Activated naive CD4-positive, alpha-beta T cell treated with anti-CD3 and anti-CD28 coated beads for 36 hours (primary cell): ENCODE measurements at regions not wholly inside any gene's neighbourhood (a gene's known extent, or its start where the extent isn't known, plus 50 kb on each side); places are given as distances from the start of the nearest gene placed in this dataset.

Experiments
- CTCF ChIA-PET: fragments of 350-600 bp; sonication (Branson Sonifier 250); formaldehyde crosslinking; loops from one replicate; lab custom pipeline; 2021; ENCODE audit warnings: antibody characterized with exemption; lab: Charles Lee
- DNase-seq: peaks from one replicate; pipeline ENCODE4 v3.0.0-alpha.2; 2020
- H3K27ac Mint-ChIP-seq: one replicate; pipeline ENCODE4 v1.8.0; 2021; ENCODE audit warnings: mild to moderate bottlenecking, mixed read lengths
- H3K27me3 Mint-ChIP-seq: one replicate; pipeline ENCODE4 v1.8.0; 2021; ENCODE audit warnings: low read depth, mixed read lengths
- H3K36me3 Mint-ChIP-seq: one replicate; pipeline ENCODE4 v1.8.0; 2021; ENCODE audit warnings: low read depth, mixed read lengths
- H3K4me1 Mint-ChIP-seq: one replicate; pipeline ENCODE4 v1.8.0; 2021; ENCODE audit warnings: low read depth, mixed read lengths
- H3K4me3 Mint-ChIP-seq: one replicate; pipeline ENCODE4 v1.8.0; 2021; ENCODE audit warnings: mild to moderate bottlenecking, moderate library complexity, mixed read lengths
- H3K9me3 Mint-ChIP-seq: one replicate; pipeline ENCODE4 v1.8.0; 2021; ENCODE audit warnings: mixed read lengths
- intact Hi-C: fragments of 100-400 bp; cut with micrococcal nuclease; formaldehyde crosslinking; loops from one replicate; pipeline ENCODE4 v1.15.1; 2023

DNA sequence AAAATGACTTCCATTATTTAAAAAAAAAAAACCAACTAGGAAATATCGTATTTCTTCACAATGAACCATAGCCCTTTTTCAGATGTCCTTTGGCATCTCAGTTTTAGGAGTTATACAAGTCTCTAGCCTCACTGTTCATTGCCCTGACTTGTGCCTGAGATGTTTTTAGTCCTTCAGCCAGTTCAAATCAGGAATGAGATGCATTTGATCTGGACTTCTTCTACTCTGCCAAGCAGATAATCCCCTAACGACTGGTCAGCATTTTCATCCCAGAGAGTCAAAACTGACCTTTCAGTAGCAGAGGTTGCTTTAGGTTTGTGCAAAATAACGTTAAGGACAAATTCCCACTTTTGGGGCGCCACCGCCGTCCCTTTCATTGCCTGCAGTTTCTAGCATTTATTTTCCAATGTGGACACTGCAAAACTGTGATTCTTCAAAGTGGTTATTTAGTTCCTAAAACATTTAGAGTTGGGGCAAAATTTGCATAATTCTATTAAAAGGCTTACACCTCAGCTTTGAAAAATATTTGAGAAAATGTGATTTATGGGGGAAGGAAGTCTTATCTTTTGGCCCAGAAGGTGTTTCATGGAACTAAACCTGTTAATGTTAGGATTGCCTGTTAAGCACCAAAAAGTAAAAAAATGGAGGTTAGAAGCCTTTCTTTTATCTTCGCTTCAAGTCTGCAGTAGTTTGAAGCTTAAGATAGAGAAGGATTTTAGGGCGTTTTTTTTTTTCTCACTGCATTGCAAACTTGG is 152.0 kb upstream of the SGK1 start:
- Mint-ChIP-seq H3K4me1 (peaks cover 2% of the 10 kb centered on the region), H3K4me3 (no peak overlapping the region), H3K36me3 (no peaks in the 10 kb centered on the region), H3K9me3 (no peaks in the 10 kb centered on the region), H3K27ac (no peak overlapping the region), H3K27me3 (no peaks in the 10 kb centered on the region)
- intact Hi-C loops = no loop called here
- CTCF ChIA-PET = interaction anchor here (0.5 kb wide), 1 partner anchor 189 kb away, joined by 3 read pairs; no protein-coding TSS in a partner anchor
- no peak for DNase-seq

DNA sequence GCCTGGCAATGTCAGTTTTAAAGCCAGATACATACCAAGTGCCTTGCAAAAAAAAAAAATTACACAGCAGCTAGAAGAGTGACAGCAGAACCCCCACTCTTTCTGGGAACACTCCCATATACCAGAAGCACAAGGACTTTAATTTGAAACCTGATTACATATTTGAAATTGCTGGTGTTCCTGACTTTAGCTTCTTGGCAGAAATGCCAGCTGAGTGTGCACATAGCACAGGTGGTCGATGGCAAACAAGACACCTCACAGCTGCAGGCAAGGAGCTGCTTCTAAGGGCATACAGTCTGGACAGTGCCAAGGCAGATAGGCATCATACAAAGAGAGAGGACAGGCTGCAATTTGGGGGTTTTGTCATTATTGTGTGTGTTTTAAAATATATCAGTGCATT is 150.7 kb upstream of the SGK1 start:
- H3K9me3 Mint-ChIP-seq = no peaks in the 10 kb centered on the region
- no peak overlapping the region for H3K27ac Mint-ChIP-seq
- no peaks in the 10 kb centered on the region for H3K27me3 Mint-ChIP-seq
- no peaks in the 10 kb centered on the region for H3K36me3 Mint-ChIP-seq
- DNase-seq = no peak
- H3K4me1 Mint-ChIP-seq = peaks cover 10% of the 10 kb centered on the region
- no peak overlapping the region for H3K4me3 Mint-ChIP-seq
- CTCF ChIA-PET = interaction anchor here (1.0 kb wide), 1 partner anchor 265 kb away, joined by 3 read pairs; no protein-coding TSS in a partner anchor
- intact Hi-C loops = no loop called here

DNA sequence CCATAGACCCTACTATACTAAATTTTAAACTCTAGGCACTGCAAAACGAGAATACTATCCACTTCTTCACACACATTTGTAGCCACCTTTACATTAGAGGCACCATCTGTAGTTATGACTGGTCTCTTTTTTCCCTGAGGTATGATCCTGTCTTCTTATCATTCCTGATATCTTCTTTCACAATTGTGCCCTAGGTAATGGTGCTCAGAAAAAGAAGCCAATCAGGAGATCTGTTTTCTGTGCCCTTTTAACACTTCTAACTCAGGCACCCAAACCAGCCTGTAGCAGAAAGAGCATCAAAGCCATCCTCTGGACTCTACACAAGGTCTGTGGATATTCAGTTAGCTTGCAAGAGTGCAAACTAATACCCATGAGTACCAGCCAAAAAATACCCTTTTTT is 149.7 kb upstream of the SGK1 start:
- no peak overlapping the region for H3K4me3 Mint-ChIP-seq

DNA sequence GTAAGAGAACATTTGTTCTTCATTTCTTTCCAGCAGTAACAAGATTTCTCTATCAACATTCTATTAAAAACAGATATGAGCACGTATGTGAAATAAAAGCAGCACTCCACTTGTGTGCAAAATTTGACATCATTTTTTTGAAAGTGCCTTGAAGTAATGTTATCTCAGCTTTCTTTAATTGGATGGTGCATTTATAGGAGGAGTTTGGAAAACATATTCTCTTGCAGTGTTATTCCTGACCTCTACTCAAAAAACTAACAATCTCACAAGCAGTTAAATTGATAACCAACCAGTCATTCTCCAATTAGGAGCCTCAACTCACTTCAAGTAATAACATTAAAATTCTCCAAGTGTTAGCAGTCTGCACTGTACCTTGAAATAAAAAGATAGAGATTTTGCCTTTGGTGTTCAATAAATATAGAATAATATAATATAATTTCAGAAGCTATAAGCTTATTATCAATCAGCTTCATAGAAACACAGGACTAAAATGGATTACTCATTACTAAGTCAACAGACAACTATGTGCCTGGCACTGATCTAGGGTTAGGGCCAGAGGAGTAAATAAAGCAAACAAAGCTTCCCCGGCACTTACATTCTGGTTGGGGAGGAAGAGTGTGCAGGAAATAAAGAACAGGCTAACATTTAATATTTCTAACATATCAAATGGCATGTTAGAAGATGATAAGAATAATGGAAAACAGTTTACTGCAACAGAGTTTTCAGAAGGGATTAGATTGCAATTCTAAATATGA is 149.0 kb upstream of the SGK1 start:
- intact Hi-C loops = no loop called here
- Mint-ChIP-seq H3K9me3 (no peaks in the 10 kb centered on the region), H3K27me3 (no peaks in the 10 kb centered on the region), H3K4me3 (no peak overlapping the region), H3K27ac (no peak overlapping the region), H3K36me3 (no peaks in the 10 kb centered on the region), H3K4me1 (peaks cover 10% of the 10 kb centered on the region)
- no peak for DNase-seq
- CTCF ChIA-PET = interaction anchor here (0.7 kb wide), 1 partner anchor 17 kb away, joined by 3 read pairs; no protein-coding TSS in a partner anchor

More for the DNA sequence above, 149.7 kb upstream of the SGK1 start:
- H3K4me1 Mint-ChIP-seq = peaks cover 10% of the 10 kb centered on the region
- no peaks in the 10 kb centered on the region for H3K27me3 Mint-ChIP-seq
- H3K36me3 Mint-ChIP-seq = no peaks in the 10 kb centered on the region
- no peak for DNase-seq
- no peaks in the 10 kb centered on the region for H3K9me3 Mint-ChIP-seq
- CTCF ChIA-PET = interaction anchor here (0.6 kb wide), 1 partner anchor 322 kb away, joined by 3 read pairs; no protein-coding TSS in a partner anchor
- intact Hi-C loops = no loop called here
- H3K27ac Mint-ChIP-seq = no peak overlapping the region

DNA sequence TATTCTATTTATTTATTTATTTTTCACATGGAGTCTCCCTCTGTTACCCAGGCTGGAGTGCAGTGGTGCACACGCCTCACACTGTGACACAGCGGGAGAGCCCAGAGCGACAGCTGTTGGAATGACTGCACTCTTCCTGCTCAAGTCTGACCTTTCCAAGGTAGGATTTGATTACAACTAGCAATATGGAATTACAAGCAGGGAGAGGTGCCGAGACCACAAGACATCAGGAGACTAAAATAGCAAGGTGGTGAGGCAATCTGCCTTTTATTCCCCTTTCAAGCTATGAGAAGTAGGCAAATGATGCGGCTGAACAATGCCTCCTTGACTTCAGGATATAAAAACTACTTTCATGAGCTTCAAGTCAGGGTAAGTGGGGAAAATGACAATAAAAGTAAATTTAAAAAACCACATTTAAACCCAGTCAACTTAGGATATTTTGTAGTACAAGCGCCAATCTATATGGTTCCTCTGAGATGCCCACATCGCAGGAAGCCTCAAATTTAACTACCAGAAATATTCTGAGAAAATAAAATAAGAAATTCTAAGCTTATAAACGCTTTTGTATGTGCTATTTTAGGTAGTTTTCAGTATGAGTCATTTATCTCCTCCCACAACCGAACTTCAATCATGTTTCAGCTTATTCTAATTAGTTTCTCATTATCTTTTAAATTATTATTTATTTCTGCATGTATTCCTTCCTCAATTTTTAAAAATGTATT is 146.9 kb upstream of the SGK1 start:
- DNase-seq = no peak
- intact Hi-C loops = no loop called here
- Mint-ChIP-seq H3K4me3 (no peak overlapping the region), H3K27me3 (no peaks in the 10 kb centered on the region), H3K9me3 (no peaks in the 10 kb centered on the region), H3K27ac (no peak overlapping the region), H3K36me3 (no peaks in the 10 kb centered on the region), H3K4me1 (peaks cover 10% of the 10 kb centered on the region)
- CTCF ChIA-PET = interaction anchor here (0.6 kb wide), 2 partner anchors 27 to 99 kb away, joined by 3 to 4 read pairs; no protein-coding TSS in a partner anchor

DNA sequence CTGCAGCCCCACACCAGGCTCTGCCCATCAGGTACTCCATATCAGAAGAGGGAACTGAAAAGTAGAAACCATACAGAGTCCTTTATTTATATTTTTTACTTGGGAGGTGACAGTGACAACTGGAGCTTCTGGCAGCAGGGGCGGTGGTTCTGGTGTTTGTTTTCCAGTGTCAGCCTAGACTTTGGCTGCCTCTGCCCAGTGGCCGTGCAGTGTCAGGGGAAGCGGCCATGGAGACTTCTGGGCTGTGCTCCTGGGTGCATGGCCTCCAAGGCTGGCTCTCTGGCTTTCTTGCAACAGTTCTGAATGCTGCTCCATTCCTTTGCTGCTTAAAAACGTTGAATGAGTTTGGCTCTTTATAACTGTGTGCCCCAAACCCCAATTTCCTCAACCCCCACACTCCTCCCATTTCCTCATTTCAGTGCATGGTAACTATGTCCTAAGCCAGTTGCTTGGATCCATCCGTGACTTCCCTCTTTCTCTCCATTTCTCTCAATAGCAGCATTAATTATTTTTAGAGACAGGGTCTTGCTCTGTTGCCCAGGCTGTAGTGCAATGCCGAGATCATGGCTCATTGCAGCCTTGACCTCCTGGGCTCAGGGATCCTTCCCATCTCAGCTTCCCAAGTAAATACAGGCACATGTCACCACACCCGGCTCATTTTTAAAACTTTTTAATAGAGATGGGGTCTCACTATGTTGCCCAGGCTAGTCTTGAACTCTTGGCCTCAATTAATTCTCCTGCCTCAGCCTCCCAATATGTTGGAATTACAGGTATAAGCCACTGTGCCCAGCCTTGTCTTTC is 141.1 kb upstream of the SGK1 start:
- Mint-ChIP-seq H3K4me3 (no peak overlapping the region), H3K36me3 (no peaks in the 10 kb centered on the region), H3K4me1 (peaks cover 3% of the 10 kb centered on the region), H3K27ac (no peak overlapping the region), H3K27me3 (no peaks in the 10 kb centered on the region), H3K9me3 (no peaks in the 10 kb centered on the region)
- intact Hi-C loops = no loop called here
- CTCF ChIA-PET = no interaction called here
- DNase-seq = no peak

DNA sequence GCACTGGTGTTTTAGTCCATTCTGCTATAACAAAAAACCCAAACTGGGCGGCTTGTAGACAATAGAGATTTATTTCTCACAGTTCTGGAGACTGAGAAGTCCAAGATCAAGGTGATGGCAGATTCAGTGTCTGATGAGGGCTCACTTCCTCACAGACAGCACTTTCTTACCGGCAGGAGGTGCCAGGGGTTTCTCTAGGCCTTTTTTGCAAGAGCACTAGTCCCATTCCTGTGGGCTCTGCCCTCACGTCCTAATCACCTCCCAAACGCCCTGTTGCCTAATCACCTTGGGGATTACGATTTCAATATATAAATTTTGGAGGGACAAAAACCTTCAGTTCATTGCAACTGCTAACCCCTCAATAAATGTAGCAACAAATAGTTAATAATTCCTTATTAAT is 140.0 kb upstream of the SGK1 start:
- no peak overlapping the region for H3K4me3 Mint-ChIP-seq
- intact Hi-C loops = no loop called here
- no peak overlapping the region for H3K27ac Mint-ChIP-seq
- H3K36me3 Mint-ChIP-seq = no peaks in the 10 kb centered on the region
- peaks cover 2% of the 10 kb centered on the region for H3K4me1 Mint-ChIP-seq
- CTCF ChIA-PET = no interaction called here
- H3K9me3 Mint-ChIP-seq = no peaks in the 10 kb centered on the region
- H3K27me3 Mint-ChIP-seq = no peaks in the 10 kb centered on the region
- no peak for DNase-seq

DNA sequence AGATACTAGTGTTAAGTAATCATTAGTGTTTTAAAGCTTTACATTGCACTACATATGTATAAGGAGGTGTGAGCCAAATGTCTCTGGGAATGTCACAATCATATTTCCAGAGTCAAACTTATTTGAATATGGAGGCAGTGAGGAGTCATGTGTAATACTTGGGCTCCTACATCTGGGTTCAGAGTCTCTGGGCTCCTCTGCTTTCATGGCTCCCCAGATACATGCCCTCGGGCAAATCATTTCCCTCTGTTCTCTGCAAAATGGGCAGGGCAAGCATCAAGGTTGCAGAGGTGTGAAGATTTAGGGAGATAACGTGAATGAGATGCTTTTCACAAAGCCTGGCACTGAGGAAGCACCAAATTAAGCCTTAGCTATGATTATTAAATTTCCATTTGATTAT is 138.3 kb upstream of the SGK1 start:
- CTCF ChIA-PET = interaction anchor here (1.7 kb wide), 1 partner anchor 184 kb away, joined by 4 read pairs; no protein-coding TSS in a partner anchor
- no peaks in the 10 kb centered on the region for H3K36me3 Mint-ChIP-seq
- peaks cover 6% of the 10 kb centered on the region for H3K4me1 Mint-ChIP-seq
- DNase-seq = no peak
- H3K27me3 Mint-ChIP-seq = no peaks in the 10 kb centered on the region
- intact Hi-C loops = no loop called here
- H3K4me3 Mint-ChIP-seq = no peak overlapping the region
- H3K27ac Mint-ChIP-seq = no peak overlapping the region
- no peaks in the 10 kb centered on the region for H3K9me3 Mint-ChIP-seq

DNA sequence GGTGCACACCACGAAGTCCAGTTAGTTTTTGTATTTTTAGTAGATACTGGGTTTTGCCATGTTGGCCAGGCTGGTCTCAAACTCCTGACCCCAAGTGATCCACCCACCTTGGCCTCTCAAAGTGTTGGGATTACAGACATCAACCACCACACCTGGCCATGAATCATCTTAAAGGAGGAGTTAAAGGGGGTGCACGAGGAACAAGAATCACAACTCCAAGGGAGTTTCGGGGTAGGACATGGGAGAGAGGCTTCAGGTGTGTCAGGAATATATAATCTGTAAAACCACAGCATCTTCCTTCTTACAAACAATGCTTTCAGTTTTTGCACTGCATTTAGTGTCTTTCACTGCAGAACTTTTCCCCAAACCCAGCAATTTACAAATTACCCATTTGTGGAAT is 137.4 kb upstream of the SGK1 start:
- Mint-ChIP-seq H3K9me3 (no peaks in the 10 kb centered on the region), H3K36me3 (no peaks in the 10 kb centered on the region), H3K27me3 (no peaks in the 10 kb centered on the region), H3K4me3 (no peak overlapping the region), H3K27ac (no peak overlapping the region), H3K4me1 (peaks cover 6% of the 10 kb centered on the region)
- intact Hi-C loops = no loop called here
- no peak for DNase-seq
- CTCF ChIA-PET = interaction anchor here (0.6 to 1.7 kb wide), 2 partner anchors 185 to 676 kb away, joined by 3 to 4 read pairs; no protein-coding TSS in a partner anchor

DNA sequence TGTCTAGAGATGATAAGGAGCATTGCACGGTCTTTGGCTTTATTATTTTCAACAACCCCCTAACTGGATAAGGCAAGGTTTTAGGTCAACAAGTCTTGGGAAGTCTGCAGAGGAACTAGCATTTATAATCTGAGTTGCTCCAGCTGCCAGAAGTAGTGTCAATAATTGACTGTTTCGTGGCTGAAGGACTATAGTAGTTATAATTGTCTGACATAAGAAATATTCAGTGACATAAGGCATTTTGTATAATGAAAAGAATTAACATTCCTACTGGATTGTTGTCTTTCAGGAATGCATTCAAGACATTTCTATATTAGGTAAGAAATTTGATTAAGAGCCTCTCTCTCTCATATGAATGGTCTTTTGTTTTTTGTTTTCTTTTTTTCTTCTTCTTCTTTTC is 136.9 kb upstream of the SGK1 start:
- intact Hi-C loops = no loop called here
- Mint-ChIP-seq H3K4me1 (peaks cover 6% of the 10 kb centered on the region), H3K9me3 (no peaks in the 10 kb centered on the region), H3K36me3 (no peaks in the 10 kb centered on the region), H3K27me3 (no peaks in the 10 kb centered on the region), H3K4me3 (no peak overlapping the region), H3K27ac (no peak overlapping the region)
- DNase-seq = no peak
- CTCF ChIA-PET = interaction anchor here (0.6 kb wide), 1 partner anchor 677 kb away, joined by 3 read pairs; no protein-coding TSS in a partner anchor

DNA sequence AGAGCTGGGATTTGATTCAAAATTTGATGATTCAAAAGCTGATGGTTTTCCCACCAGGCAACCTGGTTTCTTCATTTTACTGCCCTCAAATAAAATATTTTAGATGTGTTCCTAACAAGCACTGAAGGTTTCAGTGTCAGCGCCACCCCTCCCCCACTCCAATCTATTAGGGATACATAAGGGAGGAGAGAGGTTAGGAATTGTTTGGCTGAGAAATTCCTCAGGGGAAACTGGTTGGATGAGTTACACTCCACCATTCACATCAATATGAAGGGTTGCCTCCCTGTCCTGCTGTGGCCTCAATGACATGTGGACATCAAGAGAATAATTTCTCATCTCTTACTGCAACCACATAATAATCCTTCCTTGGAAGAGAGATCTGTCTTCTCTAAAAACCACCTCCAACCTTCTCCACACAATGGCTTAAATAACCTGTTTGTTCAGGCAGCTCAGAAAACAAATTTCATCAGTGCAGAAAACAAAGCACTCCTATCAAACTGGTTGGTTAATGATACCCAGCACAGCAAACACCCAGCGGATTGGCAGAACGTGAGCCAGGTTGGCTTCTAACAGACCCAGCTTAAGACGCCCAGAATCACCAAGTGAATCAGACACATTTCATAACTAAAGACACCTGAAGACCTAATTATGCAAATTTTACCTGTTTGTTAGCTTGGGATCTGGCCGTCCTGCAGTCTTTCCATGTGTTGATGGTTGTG is 136.0 kb upstream of the SGK1 start:
- CTCF ChIA-PET = interaction anchor here (0.8 kb wide), 1 partner anchor 9 kb away, joined by 3 read pairs; no protein-coding TSS in a partner anchor
- Mint-ChIP-seq H3K27me3 (no peaks in the 10 kb centered on the region), H3K36me3 (no peaks in the 10 kb centered on the region), H3K9me3 (no peaks in the 10 kb centered on the region), H3K4me3 (no peak overlapping the region), H3K27ac (no peak overlapping the region), H3K4me1 (peaks cover 6% of the 10 kb centered on the region)
- intact Hi-C loops = no loop called here
- DNase-seq = no peak
